ENCODE measurements at regions not wholly inside any gene's neighbourhood (a gene's known extent, or its start where the extent isn't known, plus 50 kb on each side); places are given as distances from the start of the nearest gene placed in this dataset.

DNA sequence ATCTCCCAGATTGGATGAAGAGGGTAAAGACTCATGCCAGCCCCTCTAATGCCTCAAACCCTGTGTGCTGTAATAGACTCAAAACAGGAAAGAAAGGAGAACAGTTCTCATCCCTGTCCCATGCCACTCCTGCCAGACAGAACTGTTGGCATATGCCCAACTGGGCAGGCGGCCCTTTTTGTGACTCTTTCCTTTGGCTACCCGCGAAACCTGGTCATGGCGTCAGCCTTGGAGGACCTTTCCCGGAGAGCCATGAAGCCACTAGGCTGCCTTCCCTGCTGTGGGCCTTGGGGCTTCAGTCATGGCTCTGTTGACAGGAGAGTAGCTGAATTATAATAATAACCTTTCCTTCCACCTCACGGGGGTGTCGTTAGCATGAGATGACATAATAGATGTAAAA lies 75.9 kb upstream of the SEMA6A start:
- no peak for TF ChIP-seq CTCF (IDR thresholded peaks at IDR 0.05; ENCODE audit: low read depth, low read length)
- no peak for TF ChIP-seq EZH2phosphoT487 (IDR thresholded peaks at IDR 0.05; ENCODE audit: low read depth)

Measured in OCI-LY3 (cell line).